Activated T-cell treated with anti-CD3 and anti-CD28 coated beads for 24 hours (primary cell): ENCODE measurements at regions not wholly inside any gene's neighbourhood (a gene's known extent, or its start where the extent isn't known, plus 50 kb on each side); places are given as distances from the start of the nearest gene placed in this dataset.

Source experiments
- DNase-seq: peaks from one replicate; pipeline ENCODE4 v3.0.0-alpha.2; 2020; ENCODE audit warnings: low read depth

- no peak for DNase-seq
These were observed 58.5 kb downstream of the PSMG1 start for GRCh38 chr21:39124681-39125251.

DNA sequence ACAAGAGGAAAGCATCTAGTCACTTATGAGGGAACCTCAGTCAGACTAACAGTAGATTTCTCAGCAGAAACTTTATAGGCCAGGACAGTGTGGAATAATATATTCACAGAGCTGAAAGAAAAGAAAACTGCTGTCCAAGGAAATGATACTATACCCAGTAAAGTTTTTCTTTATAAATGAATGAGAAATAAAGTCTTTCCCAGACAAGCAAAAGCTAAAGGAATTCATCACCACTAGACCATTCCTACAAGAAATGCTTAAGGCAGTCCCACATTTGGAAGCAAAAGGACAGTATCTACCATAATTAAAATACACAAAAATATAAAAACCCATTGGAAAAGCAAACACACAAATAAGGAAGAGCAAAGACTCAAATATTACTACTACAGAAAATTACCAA is 59.9 kb downstream of the PSMG1 start:
- DNase-seq: no peak

- no peak for DNase-seq
These were observed 61.5 kb downstream of the PSMG1 start for GRCh38 chr21:39121600-39122355.

DNA sequence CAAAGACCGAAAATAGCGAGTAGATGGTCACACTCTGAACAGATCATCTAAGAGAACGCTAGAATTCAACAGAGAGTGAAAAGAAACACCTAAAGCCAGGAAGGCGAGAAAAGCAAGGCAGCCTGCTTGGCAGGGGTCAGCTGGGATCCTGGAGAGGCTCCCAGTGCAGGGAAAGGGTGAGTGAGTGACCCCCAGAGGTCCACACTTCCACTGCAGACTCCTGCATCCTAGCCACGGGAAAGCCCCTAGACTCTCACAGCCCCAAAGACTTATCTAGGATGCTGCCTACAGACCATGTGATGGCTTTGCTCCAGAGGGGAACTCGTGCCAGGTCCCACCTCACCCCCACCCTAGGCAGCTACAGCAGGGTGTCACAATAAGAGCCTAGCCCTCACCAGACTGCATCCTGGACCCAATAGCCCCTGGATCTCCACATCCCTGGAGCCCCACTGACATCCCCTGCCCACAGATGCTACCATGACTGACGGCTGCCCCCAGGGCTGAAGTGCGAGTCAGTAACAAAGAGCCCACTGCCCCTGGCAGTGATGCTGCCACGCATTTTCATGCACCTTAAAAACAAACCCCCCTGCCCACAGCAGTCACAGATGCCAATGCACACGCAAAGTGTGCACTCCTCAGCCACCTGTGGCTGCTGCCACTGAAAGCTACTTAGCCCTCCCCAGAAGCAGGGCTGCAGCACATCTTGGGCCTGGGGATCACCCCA is 62.2 kb downstream of the PSMG1 start:
- DNase-seq: no peak

DNA sequence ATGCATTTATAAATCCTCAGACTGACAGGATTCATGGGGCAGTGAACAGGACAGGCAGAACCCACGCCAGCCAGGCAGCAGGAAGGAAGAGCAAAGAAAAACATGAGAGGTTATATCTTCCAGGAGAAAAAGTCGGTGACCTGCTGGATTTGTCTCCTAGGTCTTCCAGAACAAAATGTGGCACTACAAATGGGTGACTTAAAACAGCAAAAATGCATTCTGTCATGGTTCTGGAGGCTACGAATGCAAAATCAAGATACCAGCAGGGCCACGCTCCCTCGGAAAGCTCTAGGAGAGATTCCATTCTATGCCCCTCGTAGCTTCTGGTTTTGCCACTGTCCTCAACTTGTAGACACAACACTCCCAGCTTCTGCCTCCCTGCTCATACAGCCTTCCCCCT is 63.4 kb downstream of the PSMG1 start:
- DNase-seq: no peak

DNA sequence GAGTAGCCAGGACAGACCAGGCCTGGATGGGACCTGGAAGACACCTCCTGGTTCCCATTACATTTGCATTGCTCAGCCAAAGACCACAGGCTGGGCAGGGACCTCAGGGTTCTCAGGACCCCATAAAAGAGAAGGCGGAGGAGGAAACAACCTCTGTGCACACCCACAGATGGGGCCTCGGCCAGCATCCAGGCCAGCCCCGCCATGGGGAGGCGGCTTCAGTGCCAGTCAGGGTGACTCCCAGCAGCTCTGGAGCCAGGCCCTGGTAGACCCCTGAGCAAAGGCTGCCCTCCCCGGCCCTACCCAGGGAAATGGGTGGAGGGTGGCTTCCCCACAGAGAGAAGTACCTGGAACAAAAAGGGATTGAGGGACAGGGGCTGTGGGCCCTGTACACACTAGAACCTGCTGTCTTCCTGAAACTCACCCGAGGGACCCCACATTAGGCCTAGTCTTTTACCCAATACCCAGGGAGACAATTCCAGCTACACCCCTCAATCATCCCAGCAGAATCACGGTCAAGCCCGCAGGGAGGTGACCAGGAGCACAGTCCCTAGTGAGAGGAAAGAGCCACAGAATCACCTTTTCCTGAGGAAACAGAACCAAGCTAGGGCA is 64.5 kb downstream of the PSMG1 start:
- no peak for DNase-seq

- DNase-seq: no peak
These were observed 65.2 kb downstream of the PSMG1 start for GRCh38 chr21:39118061-39118460.

DNA sequence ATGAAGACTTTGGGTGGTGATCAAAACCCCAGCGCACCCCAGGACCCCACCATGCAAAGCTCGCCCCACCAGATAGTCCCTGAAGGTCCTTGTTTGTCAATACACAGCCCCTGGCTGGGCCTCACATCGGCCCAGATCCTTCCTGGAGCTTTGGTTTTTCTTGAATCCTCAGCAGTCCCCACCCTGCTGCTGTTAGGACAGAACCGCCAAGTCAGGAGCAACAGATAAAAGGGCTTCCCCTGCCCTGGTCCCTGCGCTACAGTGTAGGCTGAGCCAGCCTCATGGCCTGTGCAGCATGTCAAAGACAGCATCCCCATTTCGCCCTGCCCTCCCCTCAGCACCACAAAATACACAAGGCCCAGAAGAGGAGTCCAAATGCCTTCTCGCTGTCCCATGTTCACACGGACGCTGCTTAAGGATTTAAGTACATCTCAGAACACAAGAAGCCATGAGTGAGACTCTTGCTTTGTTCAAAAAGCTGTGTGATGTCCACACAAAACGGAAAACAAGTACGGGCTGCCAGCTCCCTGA is 65.7 kb downstream of the PSMG1 start:
- DNase-seq: no peak

DNA sequence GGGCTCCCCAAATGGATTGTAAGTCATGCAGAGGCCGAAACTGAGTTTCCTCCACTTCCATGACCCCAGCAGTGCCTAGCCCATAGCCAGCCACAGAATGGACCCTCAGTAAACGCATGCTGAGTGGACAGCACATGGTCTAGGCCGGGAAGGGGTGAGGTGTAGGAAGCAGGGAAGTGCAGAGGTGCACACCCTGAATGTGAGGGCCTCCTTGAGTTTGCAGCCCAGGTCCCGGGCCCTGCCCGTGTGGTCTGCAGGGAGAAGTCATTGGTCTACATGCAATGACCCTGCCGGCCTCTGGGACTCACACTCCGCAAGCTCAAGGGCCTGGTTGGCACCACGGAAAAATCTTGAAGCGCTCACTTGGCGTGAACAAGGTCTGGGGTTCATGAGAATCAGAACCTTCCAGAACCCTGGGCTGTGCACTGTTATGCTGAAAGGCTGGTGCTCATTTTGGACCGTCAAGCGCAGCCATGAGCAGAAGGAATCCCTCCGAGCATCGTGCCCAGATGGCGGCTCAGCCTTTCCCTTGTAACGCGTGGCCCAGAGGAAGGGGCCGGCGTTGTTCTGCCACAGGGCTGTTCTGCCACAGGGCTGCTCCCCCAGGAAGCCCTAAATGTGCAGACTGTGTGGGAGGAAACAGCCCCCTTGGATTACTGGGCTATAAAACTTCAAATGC is 66.4 kb downstream of the PSMG1 start:
- DNase-seq: no peak

DNA sequence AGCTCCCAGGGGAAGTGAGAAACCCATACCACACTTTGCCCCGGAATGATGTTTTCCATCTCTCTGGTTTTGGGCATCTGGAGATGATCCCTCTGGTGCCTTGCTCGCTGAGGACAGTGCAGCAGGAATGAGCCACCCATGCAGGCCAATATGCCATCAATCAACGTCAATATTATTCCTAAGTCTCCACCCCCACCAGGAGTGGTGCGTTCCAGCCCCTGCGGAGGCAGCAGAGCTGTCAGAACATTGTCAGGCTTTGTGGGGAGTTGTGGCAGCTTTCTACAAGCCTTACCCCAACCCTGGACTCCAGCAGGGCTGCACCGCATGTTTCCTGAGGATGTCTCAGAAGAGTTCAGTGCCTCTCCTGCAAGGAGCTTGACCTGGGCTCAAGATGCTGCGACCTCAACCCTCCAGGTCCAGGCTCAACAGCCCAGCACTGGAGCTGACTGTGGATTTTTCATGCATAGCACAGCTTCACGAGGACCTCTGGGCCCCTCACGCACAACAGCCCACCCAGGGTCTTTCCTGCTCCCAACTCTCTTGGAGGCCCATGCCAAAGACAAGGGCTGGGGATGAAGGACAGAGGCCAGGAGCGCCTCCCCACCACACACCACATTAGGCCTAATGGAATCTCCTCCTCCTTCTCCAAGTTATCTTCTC is 67.5 kb downstream of the PSMG1 start:
- DNase-seq: no peak

DNA sequence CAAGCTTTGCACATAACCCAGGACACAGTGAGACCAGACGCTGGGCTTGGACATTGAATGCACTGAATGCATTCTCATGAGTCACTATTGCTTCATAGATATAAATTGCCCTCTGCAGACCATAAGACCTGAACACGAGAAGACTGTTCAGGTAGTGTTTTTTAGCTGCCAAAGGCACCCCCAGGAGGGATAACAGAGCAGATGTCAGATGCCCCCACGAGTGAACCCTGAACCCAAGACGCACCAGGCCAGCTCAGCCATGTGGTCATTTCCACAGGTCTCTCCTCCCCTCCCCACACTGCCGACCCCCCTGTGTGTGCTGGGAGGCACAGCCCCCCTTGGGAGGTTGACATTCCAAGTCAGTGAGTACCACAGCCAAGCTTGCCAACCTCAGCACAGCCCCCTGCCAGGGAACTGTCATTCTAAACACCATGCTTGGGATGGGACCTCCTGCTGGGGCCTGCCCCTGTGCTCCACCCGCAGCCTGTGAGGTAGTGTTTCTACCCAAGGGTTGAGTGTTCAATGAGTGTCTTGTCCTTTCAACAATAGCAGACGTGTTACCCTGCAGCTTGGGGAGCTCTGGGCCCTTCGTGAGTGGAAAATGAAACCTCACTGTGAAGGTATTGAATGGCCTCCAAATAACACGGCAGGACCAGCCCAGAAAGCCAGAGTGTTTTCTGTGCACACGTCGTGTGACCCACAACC is 68.2 kb downstream of the PSMG1 start:
- DNase-seq: no peak

DNA sequence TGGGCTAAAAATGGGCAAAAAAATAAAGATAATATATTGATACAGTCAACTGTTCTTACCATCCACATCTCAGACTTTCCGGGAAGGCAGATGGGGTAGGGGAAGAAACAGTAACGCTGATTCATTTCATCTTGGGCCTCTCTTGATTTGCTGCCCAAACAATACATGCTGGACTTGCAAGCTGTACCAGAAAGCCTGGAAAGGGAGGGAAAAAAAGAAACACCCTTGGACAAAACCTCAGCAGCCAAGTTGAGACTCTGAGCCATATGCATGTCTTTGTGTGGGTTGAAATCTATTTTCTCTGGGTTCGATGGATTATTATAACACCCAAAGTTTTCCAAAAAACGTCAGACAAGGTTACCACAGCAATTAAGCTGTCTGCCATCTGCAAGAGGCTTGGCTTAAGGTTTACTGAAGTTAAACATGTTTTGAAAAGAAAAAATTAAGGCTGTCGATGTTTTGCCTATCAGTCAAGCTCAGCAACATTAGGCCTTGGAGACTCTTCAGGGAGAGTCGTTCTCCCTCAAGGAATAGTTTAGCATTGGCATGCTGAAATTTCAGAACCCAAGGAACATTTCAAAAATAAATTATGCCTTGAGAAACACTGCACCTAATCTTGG is 71.2 kb downstream of the PSMG1 start:
- no peak for DNase-seq

DNA sequence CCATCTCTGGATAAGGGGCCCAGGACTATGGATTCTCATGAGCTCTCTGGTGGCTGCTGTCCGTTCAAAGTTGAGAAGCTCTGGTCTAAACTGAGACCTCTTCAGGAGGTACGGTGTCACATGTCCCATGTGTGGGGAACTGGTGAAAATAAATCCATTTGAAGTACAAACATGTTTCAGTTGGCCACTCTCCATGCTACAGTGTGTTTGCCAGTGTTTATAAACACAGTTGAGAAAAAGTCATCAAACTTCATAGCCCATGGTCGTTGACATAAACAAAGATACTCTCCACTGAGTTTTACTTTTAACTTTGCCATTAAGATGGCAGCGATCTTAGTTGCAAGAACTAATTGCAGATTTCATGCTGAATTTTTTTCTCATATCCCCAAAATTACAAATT is 72.8 kb downstream of the PSMG1 start:
- DNase-seq: no peak

- no peak for DNase-seq
These were observed 73.5 kb downstream of the PSMG1 start for GRCh38 chr21:39109596-39110210.

DNA sequence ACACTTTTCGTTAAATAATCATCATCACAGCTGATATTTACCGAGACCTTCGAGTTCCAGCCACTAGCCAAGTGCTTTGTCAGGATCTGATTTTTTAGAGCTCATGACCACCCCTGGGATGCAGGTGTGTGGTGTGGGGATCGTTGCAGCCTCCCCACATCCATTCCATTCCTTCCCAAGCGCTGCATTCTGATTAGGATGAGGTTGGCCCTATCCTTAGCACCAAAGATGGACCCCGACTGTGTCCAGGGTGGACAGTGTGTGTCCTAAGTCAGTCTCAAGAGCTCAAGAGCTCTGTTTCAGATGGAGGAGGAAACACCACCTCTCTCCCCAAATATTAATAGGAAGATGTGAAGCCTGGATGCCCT is 74.1 kb downstream of the PSMG1 start:
- no peak for DNase-seq

- DNase-seq: no peak
These were observed 74.7 kb downstream of the PSMG1 start for GRCh38 chr21:39108291-39109162.

DNA sequence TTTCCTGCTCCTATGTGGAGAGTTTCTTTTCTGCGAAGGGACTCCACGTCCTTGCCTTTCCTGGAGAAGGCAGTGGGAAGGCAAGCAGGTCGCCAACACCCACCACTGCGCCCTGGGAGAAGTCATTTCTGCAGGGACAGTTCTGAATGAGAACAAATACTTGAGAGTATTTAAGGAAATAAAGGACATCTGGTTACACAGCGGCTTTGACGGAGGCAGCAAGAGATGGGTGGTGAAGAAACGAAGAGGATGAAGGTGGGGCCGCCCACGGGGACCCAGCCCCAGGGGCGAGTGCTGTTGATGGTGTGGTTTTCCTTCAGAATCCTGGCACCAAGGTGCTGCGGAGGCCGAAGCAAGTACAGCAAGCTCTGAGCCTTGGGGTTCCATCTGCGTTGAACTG is 75.5 kb downstream of the PSMG1 start:
- DNase-seq: no peak

DNA sequence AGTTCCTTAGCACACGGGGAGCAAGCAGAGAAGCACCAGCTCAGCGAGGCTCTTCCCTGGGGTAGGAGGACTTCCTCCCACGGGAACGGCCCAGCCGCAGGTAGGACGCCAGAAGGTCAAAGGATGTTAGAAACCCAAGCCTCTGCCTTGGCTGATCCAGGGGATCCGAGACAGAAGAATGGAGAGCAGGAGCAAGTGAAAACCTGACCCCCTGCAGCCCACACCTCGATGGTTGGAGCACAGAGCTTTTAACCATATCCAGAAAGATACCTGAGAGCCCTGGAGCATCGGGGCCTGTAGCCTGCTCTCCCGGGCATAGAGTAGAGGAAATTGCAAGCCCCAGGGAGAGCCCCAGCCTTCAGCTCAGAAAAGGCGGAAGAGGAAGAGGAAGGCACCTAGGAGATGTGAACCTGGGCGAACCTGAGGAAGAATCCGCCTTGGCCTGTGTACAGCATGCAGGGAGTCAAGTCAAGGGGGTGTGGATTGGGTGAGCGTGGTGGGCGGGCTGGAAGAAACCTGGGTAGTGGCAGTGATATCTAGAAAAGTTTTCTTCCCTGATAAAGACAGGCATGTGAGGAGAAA is 76.3 kb downstream of the PSMG1 start:
- no peak for DNase-seq

- no peak for DNase-seq
These were observed 77.4 kb downstream of the PSMG1 start for GRCh38 chr21:39105836-39106235.
